GM19372 (cell line): ENCODE measurements at regions not wholly inside any gene's neighbourhood (a gene's known extent, or its start where the extent isn't known, plus 50 kb on each side); places are given as distances from the start of the nearest gene placed in this dataset.

Experiments used
- ATAC-seq: cut with Tn5 transposase; IDR thresholded peaks from one replicate; pipeline ENCODE4 v1.9.1; 2021; ENCODE audit warnings: mild to moderate bottlenecking, low read depth, moderate library complexity; ENCODE audit not compliant: unreplicated experiment

GRCh38 chr2:12293874-12294273 lies 422.9 kb upstream of the TRIB2 start:
- ATAC-seq = peak; percentile 89

GRCh38 chr2:12295856-12296519 lies 420.7 kb upstream of the TRIB2 start:
- no peak for ATAC-seq

- ATAC-seq = no peak
These were observed 419.8 kb upstream of the TRIB2 start for GRCh38 chr2:12296915-12297314.

DNA sequence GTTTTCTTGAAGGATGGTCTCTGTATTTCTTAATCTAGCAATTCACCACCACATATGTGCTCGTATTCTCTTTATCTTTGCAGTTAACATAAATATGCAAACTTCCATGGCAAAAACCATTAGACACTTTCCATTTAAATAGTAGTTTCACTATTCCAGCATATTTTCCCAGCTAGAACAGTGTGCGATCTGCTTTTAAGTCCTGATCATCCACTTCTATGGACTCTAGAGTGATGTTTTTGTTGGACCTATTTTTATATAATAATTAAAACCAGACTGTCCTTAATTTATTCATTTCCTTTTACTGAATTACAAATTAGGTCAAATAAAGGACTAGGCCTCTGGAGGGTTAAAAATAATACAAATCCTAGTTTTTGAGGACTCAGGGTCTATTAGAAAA lies 418.4 kb upstream of the TRIB2 start:
- ATAC-seq = no peak

DNA sequence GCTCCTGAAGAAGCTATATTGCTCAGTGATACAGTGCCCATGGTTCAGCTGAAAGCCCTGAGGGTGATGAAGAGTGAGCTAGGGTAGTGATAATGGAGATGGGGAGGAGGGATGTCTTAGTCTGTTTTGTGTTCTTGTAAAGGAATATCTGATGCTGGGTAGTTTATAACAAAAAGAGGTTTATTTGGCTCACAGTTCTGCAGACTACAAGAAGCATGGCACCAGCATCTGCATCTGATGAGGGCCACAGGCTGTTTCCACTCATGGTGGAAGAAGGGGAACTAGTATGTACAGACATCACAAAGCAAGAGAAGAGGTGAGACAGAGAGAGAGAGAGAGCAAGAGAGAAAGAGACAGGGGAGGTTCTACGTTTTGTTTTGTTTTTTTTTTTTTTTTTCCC lies 417.3 kb upstream of the TRIB2 start:
- ATAC-seq = no peak

- no peak for ATAC-seq
These were observed 416.6 kb upstream of the TRIB2 start for GRCh38 chr2:12300019-12300602.

DNA sequence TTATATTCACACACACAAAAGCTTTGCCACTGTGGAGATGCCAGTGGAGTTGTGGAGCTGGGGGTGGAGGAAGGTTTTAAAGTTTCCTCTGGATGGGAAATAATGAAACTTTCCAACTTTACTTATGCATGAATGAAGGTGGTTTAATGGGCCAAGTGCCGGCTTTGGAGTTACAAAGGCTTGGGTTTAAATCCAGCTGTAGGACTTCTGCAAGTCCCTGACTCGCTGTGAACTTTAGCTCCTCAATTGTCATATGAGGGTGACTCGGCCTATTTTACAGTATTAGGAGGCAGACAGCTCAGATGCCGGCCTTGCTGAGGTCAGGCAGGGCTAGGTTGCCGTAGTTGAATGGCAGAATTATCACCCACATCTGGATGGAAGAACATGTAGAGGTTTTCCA lies 415.8 kb upstream of the TRIB2 start:
- no peak for ATAC-seq

DNA sequence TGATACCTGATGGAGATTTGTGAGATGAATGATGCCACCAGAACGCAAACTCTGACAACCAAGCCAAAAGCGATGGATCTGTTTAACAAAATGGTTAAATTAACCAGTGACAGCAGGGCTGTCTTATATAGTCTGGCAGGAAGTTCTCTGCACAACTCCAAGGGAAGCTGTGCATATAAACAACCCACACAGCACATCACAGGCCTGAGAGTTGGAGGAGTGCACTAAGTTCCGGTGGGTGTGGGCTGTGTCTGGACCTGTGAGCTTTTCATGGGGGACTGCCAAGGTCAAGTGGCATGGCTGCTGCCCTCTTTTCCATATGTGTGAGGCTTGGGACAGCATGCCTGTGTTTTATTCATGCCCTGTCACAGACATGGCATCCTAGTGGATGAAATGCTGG lies 414.6 kb upstream of the TRIB2 start:
- no peak for ATAC-seq

DNA sequence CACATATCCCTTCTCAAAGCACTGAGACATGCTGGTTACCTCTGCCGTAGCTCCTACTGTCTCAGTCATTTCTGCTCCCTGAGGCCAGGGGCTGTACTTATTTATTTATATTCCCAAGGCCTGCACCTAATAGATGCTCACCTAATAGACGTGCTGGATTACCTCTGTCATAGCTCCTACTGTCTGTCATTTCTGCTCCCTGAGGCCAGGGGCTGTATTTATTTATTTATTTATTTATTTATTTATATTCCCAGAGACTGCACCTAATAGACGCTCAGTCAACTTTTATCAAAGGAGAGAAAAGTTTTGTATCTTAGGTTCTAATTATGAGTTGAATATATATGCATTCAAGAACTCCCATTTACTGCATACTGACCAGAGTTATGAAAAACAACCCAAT lies 414.0 kb upstream of the TRIB2 start:
- no peak for ATAC-seq

- ATAC-seq = no peak
These were observed 413.3 kb upstream of the TRIB2 start for GRCh38 chr2:12303181-12304030.

DNA sequence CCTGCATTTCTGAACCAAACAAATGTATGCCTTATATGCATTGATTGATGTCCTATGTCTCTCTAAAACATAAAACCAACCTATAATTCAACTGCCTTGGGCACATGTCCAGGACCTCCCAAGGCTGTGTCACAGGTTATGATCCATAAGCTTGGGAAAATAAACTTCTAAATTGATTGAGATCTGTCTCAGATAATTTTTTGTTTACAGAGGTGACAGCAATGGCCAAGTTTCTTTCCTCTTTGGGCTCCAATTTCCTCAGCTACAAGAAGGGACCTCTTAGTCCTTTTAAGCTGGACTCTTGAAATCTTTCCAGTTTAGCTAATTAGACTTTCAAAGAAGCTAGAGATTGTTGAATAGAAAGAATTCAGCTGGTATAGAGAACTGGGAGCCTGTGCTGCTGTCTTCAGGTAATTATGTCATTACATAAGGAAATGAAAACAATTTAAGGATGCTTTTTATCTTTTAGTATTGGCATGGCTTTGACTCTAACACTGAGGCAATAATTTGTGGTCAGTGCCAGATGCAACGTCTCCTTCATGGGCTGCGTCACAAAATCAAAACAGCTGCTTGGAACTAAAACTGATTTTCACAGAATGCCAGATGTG lies 412.1 kb upstream of the TRIB2 start:
- ATAC-seq = no peak

DNA sequence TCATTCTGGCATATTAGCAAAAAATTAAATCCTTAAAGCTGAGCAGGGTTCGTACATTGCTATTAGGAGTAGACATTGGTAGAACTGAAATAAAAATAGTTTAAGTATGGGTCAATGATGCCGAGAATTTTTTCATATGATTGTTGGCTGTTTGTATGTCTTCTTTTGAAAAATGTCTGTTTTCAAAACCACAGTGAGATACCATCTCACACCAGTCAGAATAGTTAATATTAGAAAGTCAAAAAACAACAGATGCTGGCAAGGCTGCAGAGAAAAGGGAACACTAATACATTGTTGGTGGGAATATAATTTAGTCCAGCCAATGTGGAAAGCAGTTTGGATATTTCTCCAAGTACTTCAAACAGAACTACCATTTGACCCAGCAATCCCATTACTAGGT lies 410.8 kb upstream of the TRIB2 start:
- no peak for ATAC-seq

- no peak for ATAC-seq
These were observed 406.3 kb upstream of the TRIB2 start for GRCh38 chr2:12310399-12310798.

GRCh38 chr2:12313445-12314126 lies 403.1 kb upstream of the TRIB2 start:
- no peak for ATAC-seq

GRCh38 chr2:12314127-12314760 lies 402.5 kb upstream of the TRIB2 start:
- no peak for ATAC-seq

DNA sequence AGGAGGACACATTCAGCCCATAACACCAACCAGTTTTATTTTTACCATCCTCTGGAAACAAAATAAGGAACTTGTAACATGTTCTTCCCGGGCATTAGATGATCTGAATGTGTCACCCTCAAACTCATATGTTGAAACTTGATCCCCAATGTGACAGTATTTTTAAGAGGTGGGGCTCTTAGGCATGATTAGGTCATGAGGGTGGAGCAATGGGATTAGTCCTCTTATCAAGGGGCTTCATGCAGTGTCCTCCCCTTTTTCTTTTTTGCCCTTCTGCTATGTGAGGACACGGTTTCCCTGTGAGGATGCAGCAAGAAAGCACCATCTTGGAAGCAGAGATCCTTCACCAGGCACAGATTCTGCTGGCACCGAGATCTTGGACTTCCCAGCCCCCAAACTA lies 401.5 kb upstream of the TRIB2 start:
- no peak for ATAC-seq

DNA sequence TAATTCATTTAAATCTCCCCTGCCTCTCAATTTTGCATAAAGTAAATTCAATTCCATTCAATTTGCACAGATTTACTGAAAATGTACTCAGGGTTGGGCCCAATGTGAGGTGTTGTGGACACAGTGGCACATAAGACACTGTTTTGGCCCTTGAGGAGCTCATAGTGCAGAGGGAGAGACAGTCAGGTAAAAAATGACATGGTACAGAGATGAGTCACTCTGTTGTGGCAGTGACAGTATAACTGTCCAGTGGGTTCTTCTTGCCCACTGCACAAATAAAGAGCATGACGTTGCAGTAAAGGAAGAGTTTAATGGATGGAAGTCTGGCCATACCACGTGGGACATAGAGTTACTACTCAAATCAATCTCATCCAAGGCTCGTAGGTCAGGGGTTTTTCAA lies 400.3 kb upstream of the TRIB2 start:
- no peak for ATAC-seq

DNA sequence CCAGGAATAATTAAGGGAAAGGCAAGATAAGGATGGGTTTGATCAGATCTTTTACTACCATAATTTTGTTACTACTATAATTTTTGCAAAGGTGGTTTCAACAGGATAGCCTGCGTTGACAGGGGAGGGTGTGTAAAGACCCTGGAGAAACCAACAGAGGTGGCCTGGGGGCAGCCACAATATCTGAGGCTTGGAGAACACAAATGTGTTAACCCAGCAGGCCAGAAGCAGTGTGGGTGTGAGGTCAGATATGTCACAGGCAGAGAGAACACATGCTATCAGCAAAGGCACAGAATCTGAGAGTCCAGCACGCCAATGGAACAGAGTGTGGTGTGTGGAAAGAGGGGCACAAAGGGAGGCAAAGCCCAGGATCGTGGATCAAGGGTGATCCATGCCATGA lies 399.4 kb upstream of the TRIB2 start:
- ATAC-seq = no peak

DNA sequence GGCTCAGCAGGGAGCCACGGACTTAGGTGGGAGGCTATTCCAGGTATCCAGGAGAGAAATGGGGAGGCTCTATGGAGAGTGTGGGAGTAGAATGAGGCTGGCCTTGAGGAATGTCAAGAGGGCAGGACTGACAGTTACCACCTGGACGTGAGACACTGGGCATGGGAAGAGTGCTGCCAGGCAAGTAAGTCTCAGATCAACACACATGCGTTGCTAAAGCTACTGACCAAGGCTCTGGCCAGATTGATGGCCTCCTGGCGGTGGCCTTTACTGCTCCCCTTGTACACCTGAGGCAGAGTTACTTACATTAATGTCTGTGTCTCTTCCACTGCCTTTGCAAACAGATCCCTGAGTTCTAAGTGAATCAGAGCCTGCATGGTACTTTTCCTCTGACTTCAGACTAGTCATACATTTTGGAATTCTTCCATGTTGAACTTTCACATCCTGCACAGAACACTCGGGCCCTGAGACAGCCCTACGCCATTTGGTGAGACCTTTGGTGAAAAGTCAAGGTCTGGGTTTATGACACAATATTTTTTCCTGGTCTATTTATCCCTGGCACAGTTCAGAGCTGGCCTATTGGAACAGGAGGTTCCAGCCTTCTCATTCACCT lies 398.8 kb upstream of the TRIB2 start:
- no peak for ATAC-seq
